OCI-LY7 (cell line): ENCODE measurements at regions not wholly inside any gene's neighbourhood (a gene's known extent, or its start where the extent isn't known, plus 50 kb on each side); places are given as distances from the start of the nearest gene placed in this dataset.

Source experiments
- BruUV-seq: library from RNA; stranded (reverse); fragments of 400-500 nt; replicated peaks from 2 replicates; lab custom pipeline; 2021; lab: Mats Ljungman, UMichigan
- CTCF ChIA-PET: fragments of 300-600 bp; sonication (Branson Sonifier 250); formaldehyde crosslinking; loops from one replicate; lab custom pipeline; 2022; ENCODE audit warnings: antibody characterized with exemption; ENCODE audit not compliant: unreplicated experiment; lab: Charles Lee
- POLR2A ChIA-PET: fragments of 300-600 bp; sonication (Branson Sonifier 250); formaldehyde crosslinking; loops from one replicate; lab custom pipeline; 2022; ENCODE audit warnings: antibody characterized with exemption; lab: Charles Lee
- DNase-seq: peaks from one replicate; pipeline ENCODE4 v3.0.0-alpha.2; 2015; ENCODE audit warnings: low spot score
- H2AFZ ChIP-seq: fragments of 200-600 bp; sonication (generic), shearing (Covaris generic); 2 replicates; pipeline ENCODE4 v1.6.1; 2014; ENCODE audit warnings: mild to moderate bottlenecking, antibody characterized with exemption, low read length, moderate library complexity
- H3K27ac ChIP-seq: fragments of 200-600 bp; sonication (generic); 2 replicates; pipeline ENCODE4 v1.5.1; 2014; ENCODE audit warnings: mixed run types, low read depth, mild to moderate bottlenecking, moderate library complexity, low read length, inconsistent platforms; ENCODE audit not compliant: poor library complexity, severe bottlenecking
- H3K36me3 ChIP-seq: fragments of 200-600 bp; sonication (generic); 2 replicates; pipeline ENCODE4 v1.6.1; 2014; ENCODE audit warnings: mild to moderate bottlenecking, antibody characterized with exemption, low read length, moderate library complexity, mixed read lengths; ENCODE audit not compliant: insufficient read depth
- H3K4me1 ChIP-seq: fragments of 200-600 bp; sonication (generic); 2 replicates; pipeline ENCODE4 v1.5.1; 2014; ENCODE audit warnings: mild to moderate bottlenecking, low read length; ENCODE audit not compliant: insufficient read depth, poor library complexity, severe bottlenecking
- H3K4me2 ChIP-seq: fragments of 200-600 bp; sonication (generic); 2 replicates; pipeline ENCODE4 v1.6.1; 2014; ENCODE audit warnings: mild to moderate bottlenecking, low read length
- H3K4me3 ChIP-seq: fragments of 200-600 bp; sonication (generic); 2 replicates; pipeline ENCODE4 v1.5.1; 2014; ENCODE audit warnings: mild to moderate bottlenecking, low read depth, low read length; ENCODE audit not compliant: poor library complexity, severe bottlenecking
- H3K79me2 ChIP-seq: fragments of 200-600 bp; sonication (generic); 2 replicates; pipeline ENCODE4 v1.6.1; 2016; ENCODE audit warnings: low read depth, mild to moderate bottlenecking, low read length, moderate library complexity, mixed read lengths; ENCODE audit not compliant: insufficient read depth
- H3K9me2 ChIP-seq: fragments of 200-600 bp; sonication (generic); 2 replicates; pipeline ENCODE4 v1.6.1; 2016; ENCODE audit warnings: mild to moderate bottlenecking, low read length, mixed read lengths; ENCODE audit not compliant: insufficient read depth
- H3K9me3 ChIP-seq: fragments of 200-600 bp; sonication (generic); 2 replicates; pipeline ENCODE4 v1.6.1; 2014; ENCODE audit warnings: mild to moderate bottlenecking, mixed run types, low read length, mixed read lengths
- H4K20me1 ChIP-seq: fragments of 200-600 bp; sonication (generic); 2 replicates; pipeline ENCODE4 v1.6.1; 2014; ENCODE audit warnings: mild to moderate bottlenecking, antibody characterized with exemption, low read length, moderate library complexity, mixed read lengths; ENCODE audit not compliant: insufficient read depth
- CTCF ChIP-seq: fragments of 200-600 bp; sonication (generic); conservative IDR thresholded peaks from 2 replicates; pipeline ENCODE4 v1.5.1; 2014; ENCODE audit warnings: mild to moderate bottlenecking, antibody characterized with exemption, low read length, moderate library complexity, mixed read lengths
- EZH2phosphoT487 ChIP-seq: fragments of 200-600 bp; sonication (generic); IDR thresholded peaks from 2 replicates; pipeline ENCODE4 v1.6.1; 2018; ENCODE audit warnings: low read depth, borderline replicate concordance, mild to moderate bottlenecking, mixed run types, antibody characterized with exemption, low read length, moderate library complexity, mixed read lengths
- intact Hi-C: fragments of 100-400 bp; cut with micrococcal nuclease; formaldehyde crosslinking; loops from one replicate; pipeline ENCODE4 v1.10.0; 2022; ENCODE audit not compliant: unreplicated experiment

- CTCF ChIA-PET = no interaction called here
- no peak overlapping the region for H3K4me2 ChIP-seq
- BruUV-seq = no TSS peak
- no peak overlapping the region for H2AFZ ChIP-seq
- TF ChIP-seq CTCF (no peak), EZH2phosphoT487 (no peak)
- no peaks in the 10 kb centered on the region for H3K79me2 ChIP-seq
- DNase-seq = no peak
- H3K9me3 ChIP-seq = no peaks in the 10 kb centered on the region
- no peak overlapping the region for H3K27ac ChIP-seq
- no peak overlapping the region for H3K4me3 ChIP-seq
- intact Hi-C loops = no loop called here
- POLR2A ChIA-PET = no interaction called here
- no peaks in the 10 kb centered on the region for H3K4me1 ChIP-seq
- H3K36me3 ChIP-seq = no peaks in the 10 kb centered on the region
- no peaks in the 10 kb centered on the region for H3K9me2 ChIP-seq
- H4K20me1 ChIP-seq = no peaks in the 10 kb centered on the region
Observed at GRCh38 chr13:34207334-34207733, 389.4 kb downstream of the RFC3 start.

GRCh38 chr13:34207872-34208271, 389.9 kb downstream of the RFC3 start:
- no TSS peak for BruUV-seq
- Histone ChIP-seq H3K27ac (no peak overlapping the region), H2AFZ (no peak overlapping the region), H3K36me3 (no peaks in the 10 kb centered on the region), H3K9me3 (no peaks in the 10 kb centered on the region), H4K20me1 (no peaks in the 10 kb centered on the region), H3K4me2 (no peak overlapping the region), H3K4me1 (no peaks in the 10 kb centered on the region), H3K79me2 (no peaks in the 10 kb centered on the region), H3K9me2 (no peaks in the 10 kb centered on the region), H3K4me3 (no peak overlapping the region)
- TF ChIP-seq EZH2phosphoT487 (no peak), CTCF (no peak)
- CTCF ChIA-PET = no interaction called here
- no peak for DNase-seq
- intact Hi-C loops = no loop called here
- POLR2A ChIA-PET = no interaction called here

- Histone ChIP-seq H3K4me2 (no peak overlapping the region), H3K9me2 (no peaks in the 10 kb centered on the region), H3K4me3 (no peak overlapping the region), H3K36me3 (no peaks in the 10 kb centered on the region), H2AFZ (no peak overlapping the region), H3K9me3 (no peaks in the 10 kb centered on the region), H3K79me2 (no peaks in the 10 kb centered on the region), H3K4me1 (no peaks in the 10 kb centered on the region), H3K27ac (no peak overlapping the region), H4K20me1 (no peaks in the 10 kb centered on the region)
- no peak for TF ChIP-seq EZH2phosphoT487
- TF ChIP-seq CTCF = no peak
- ChIA-PET POLR2A (no interaction called here), CTCF (no interaction called here)
- no TSS peak for BruUV-seq
- intact Hi-C loops = no loop called here
- no peak for DNase-seq
Observed at GRCh38 chr13:34208336-34208735, 390.4 kb downstream of the RFC3 start.
